Endodermal cell (in vitro differentiated cells): ENCODE measurements at regions not wholly inside any gene's neighbourhood (a gene's known extent, or its start where the extent isn't known, plus 50 kb on each side); places are given as distances from the start of the nearest gene placed in this dataset.

Source experiments
- DNase-seq: peaks from one replicate; pipeline ENCODE4 v3.0.0-alpha.2; 2017
- H3K27ac ChIP-seq: 2 replicates; pipeline ENCODE4 v1.5.1; 2013; ENCODE audit warnings: mild to moderate bottlenecking, low read depth, low read length, moderate library complexity
- H3K27me3 ChIP-seq: 2 replicates; pipeline ENCODE4 v1.6.1; 2013; ENCODE audit warnings: mild to moderate bottlenecking, low read length, moderate library complexity; ENCODE audit not compliant: insufficient read depth, control insufficient read depth, poor library complexity, severe bottlenecking
- H3K36me3 ChIP-seq: 2 replicates; pipeline ENCODE4 v1.7.0; 2013; ENCODE audit warnings: mild to moderate bottlenecking, low read length, moderate library complexity; ENCODE audit not compliant: control insufficient read depth, insufficient read depth
- H3K4me1 ChIP-seq: one replicate; pipeline ENCODE4 v1.7.0; 2013; ENCODE audit warnings: low read length; ENCODE audit not compliant: control insufficient read depth, insufficient read depth
- H3K4me3 ChIP-seq: 2 replicates; pipeline ENCODE4 v1.5.1; 2013; ENCODE audit warnings: mild to moderate bottlenecking, low read length, moderate library complexity
- H3K9ac ChIP-seq: 2 replicates; pipeline ENCODE4 v1.6.1; 2013; ENCODE audit warnings: mild to moderate bottlenecking, low read length, moderate library complexity; ENCODE audit not compliant: poor library complexity, severe bottlenecking; ENCODE audit errors: extremely low read depth
- H3K9me3 ChIP-seq: 2 replicates; pipeline ENCODE4 v1.6.1; 2013; ENCODE audit warnings: mild to moderate bottlenecking, low read length, moderate library complexity; ENCODE audit not compliant: control insufficient read depth
- H3K27ac Mint-ChIP-seq: 2 replicates; pipeline ENCODE4 v1.8.0; 2020; ENCODE audit warnings: mixed read lengths
- H3K27me3 Mint-ChIP-seq: 2 replicates; pipeline ENCODE4 v1.8.0; 2021; ENCODE audit warnings: mild to moderate bottlenecking, mixed read lengths; ENCODE audit not compliant: insufficient read depth
- H3K36me3 Mint-ChIP-seq: 2 replicates; pipeline ENCODE4 v1.8.0; 2020; ENCODE audit warnings: low read depth, mixed read lengths
- H3K4me1 Mint-ChIP-seq: 2 replicates; pipeline ENCODE4 v1.8.0; 2020; ENCODE audit warnings: mixed read lengths
- H3K4me3 Mint-ChIP-seq: 2 replicates; pipeline ENCODE4 v1.8.0; 2020; ENCODE audit warnings: mild to moderate bottlenecking, moderate library complexity, mixed read lengths
- H3K9me3 Mint-ChIP-seq: 2 replicates; pipeline ENCODE4 v1.8.0; 2020; ENCODE audit warnings: mild to moderate bottlenecking, mixed read lengths
- WGBS, 2 experiments: methylation state at CpG; one replicate each; pipeline versions ENCODE4 v1.1.5 to v1.1.7; 2013; ENCODE audit warnings: missing lambda C conversion rate in 2 of 2, mixed read lengths in 1 of 2; ENCODE audit not compliant: insufficient coverage in 1 of 2, insufficient read length in 1 of 2; 5-methylcytosine and 5-hydroxymethylcytosine counted together
- TF ChIP-seq, protein P1 (sequence below): fragments of 200-600 bp; sonication (generic); conservative IDR thresholded peaks from 2 replicates; pipeline ENCODE4 v1.5.0; 2021; ENCODE audit warnings: antibody characterized with exemption, mild to moderate bottlenecking

DNA sequence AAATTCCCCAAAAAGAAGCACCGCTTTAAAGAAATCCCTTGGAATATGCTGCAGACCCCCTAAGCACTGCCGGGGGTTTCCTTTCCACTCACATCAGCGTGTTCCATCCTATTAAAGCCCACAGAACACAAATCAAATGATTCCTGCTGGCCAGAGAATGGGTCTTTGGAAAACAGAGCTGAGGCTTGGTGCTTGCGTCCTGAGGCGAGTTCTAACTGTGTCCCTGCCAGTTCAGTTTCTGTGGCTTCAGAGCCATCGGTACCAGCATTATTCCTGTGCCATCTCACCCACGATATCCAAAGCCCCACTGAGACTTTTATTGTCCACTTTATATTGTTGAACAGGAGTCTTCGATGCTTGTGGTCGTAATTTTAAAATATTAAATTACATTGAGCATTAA lies 142.0 kb upstream of the SYT13 start:
- Mint-ChIP-seq H3K36me3 (no peaks in the 10 kb centered on the region), H3K4me3 (no peak overlapping the region), H3K9me3 (no peaks in the 10 kb centered on the region), H3K27ac (no peak overlapping the region), H3K4me1 (peaks cover 24% of the 10 kb centered on the region), H3K27me3 (peaks cover 24% of the 10 kb centered on the region)
- WGBS, 2 experiments, result 92 to 100% methylated on average over 4 to 9 of the region's 9 CpGs
- no peak overlapping the region for H3K27ac ChIP-seq
- H3K36me3 ChIP-seq, result no peaks in the 10 kb centered on the region
- H3K4me3 ChIP-seq, result no peak overlapping the region
- TF ChIP-seq, protein P1, sequence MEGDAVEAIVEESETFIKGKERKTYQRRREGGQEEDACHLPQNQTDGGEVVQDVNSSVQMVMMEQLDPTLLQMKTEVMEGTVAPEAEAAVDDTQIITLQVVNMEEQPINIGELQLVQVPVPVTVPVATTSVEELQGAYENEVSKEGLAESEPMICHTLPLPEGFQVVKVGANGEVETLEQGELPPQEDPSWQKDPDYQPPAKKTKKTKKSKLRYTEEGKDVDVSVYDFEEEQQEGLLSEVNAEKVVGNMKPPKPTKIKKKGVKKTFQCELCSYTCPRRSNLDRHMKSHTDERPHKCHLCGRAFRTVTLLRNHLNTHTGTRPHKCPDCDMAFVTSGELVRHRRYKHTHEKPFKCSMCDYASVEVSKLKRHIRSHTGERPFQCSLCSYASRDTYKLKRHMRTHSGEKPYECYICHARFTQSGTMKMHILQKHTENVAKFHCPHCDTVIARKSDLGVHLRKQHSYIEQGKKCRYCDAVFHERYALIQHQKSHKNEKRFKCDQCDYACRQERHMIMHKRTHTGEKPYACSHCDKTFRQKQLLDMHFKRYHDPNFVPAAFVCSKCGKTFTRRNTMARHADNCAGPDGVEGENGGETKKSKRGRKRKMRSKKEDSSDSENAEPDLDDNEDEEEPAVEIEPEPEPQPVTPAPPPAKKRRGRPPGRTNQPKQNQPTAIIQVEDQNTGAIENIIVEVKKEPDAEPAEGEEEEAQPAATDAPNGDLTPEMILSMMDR, result no peak
- DNase-seq, result no peak
- H3K4me1 ChIP-seq, result peaks cover 4% of the 10 kb centered on the region
- H3K9ac ChIP-seq, result no peak overlapping the region
- H3K9me3 ChIP-seq, result no peaks in the 10 kb centered on the region
- peaks cover 4% of the 10 kb centered on the region for H3K27me3 ChIP-seq

DNA sequence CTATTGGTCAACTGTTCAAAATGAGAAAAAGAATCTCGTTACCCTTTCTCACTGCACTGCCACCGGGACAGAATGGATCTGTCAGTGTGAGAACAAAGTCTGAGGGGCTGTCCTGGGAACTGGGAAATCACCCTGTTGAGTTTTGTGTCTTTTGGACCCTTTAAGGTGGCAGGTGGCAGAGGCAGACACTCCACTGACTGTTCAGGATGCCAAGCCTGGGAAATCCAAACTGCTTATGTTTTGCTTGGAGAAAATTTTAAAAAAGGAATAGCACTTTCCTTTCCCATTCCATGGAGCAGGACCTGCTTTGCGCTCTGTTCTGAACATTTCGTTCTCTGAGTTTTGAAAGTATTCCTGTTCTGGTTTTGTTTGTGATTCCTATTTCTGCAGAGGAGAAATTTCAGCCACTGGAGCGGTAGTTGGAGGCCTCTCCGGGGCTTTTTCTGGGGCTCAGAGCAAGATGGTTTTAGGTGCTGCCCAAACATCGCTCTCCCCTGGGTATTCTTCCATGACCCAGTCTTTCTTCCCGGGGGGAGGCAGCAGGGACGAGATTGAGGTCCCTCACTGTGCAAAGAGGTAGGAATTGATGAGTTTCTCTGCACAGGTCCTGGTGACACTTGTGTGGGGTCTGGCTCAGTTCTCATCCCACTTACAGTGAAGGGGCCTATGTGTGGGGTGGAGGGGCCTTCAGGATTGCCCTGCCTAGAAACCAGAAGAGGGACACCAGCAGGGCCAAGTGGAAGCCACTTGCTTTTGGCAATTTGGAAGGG lies 138.5 kb upstream of the SYT13 start:
- H3K27ac Mint-ChIP-seq, result no peak overlapping the region
- H3K36me3 ChIP-seq, result no peaks in the 10 kb centered on the region
- H3K4me1 Mint-ChIP-seq, result peaks cover 5% of the 10 kb centered on the region
- no peaks in the 10 kb centered on the region for H3K4me1 ChIP-seq
- H3K9me3 ChIP-seq, result peaks cover 1% of the 10 kb centered on the region
- H3K27me3 ChIP-seq, result peaks cover 4% of the 10 kb centered on the region
- H3K27ac ChIP-seq, result no peak overlapping the region
- no peak overlapping the region for H3K4me3 Mint-ChIP-seq
- H3K9me3 Mint-ChIP-seq, result no peaks in the 10 kb centered on the region
- no peaks in the 10 kb centered on the region for H3K36me3 Mint-ChIP-seq
- DNase-seq, result no peak
- H3K9ac ChIP-seq, result no peak overlapping the region
- TF ChIP-seq, protein P1, result no peak
- H3K4me3 ChIP-seq, result no peak overlapping the region
- H3K27me3 Mint-ChIP-seq, result peaks cover 25% of the 10 kb centered on the region
- 82 to 88% methylated on average over 5 to 9 of the region's 9 CpGs for WGBS, 2 experiments

DNA sequence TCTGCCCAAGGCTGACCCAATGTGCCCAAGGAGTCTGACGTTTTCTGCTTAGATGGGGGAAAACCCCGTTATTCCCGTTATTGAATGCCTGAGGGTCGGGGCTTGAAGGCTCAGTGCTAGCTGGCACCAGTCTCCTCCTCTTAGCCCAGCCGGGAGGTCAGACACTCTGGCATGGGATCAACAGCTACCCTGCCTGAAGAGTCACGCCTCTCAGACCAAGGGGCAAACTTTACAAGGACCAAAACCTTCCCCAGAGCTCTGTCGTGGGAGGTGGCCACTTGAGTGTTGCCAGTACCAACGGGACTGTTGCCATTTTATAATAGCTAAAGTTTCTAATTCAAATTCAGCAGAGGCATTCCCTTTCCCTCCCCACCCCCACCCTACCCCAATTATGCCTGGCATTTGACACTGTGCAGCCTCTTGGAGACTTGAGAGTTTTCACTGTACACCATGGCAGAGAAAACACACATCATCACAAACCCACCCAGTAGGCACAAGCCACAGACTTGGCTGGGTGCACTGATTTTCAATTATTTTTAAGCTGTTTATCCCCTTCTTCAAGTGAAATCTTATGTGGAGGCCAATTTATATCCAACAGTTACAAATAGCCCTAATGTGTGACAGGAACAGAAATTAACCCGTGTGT lies 137.5 kb upstream of the SYT13 start:
- H3K4me3 ChIP-seq, result no peak overlapping the region
- H3K9ac ChIP-seq, result no peak overlapping the region
- no peak overlapping the region for H3K27ac ChIP-seq
- Mint-ChIP-seq H3K4me1 (peaks cover 5% of the 10 kb centered on the region), H3K27ac (no peak overlapping the region), H3K36me3 (no peaks in the 10 kb centered on the region), H3K4me3 (no peak overlapping the region), H3K9me3 (no peaks in the 10 kb centered on the region), H3K27me3 (peaks cover 24% of the 10 kb centered on the region)
- TF ChIP-seq, protein P1, result no peak
- 79 to 90% methylated on average over 3 to 9 of the region's 9 CpGs for WGBS, 2 experiments
- H3K4me1 ChIP-seq, result no peaks in the 10 kb centered on the region
- H3K36me3 ChIP-seq, result no peaks in the 10 kb centered on the region
- no peak for DNase-seq
- peaks cover 4% of the 10 kb centered on the region for H3K27me3 ChIP-seq
- H3K9me3 ChIP-seq, result peaks cover 11% of the 10 kb centered on the region
